Head of caudate nucleus (tissue), 42 donors: ENCODE measurements at regions not wholly inside any gene's neighbourhood (a gene's known extent, or its start where the extent isn't known, plus 50 kb on each side); places are given as distances from the start of the nearest gene placed in this dataset.

Experiments
- DNase-seq, 42 donors: peaks; one replicate each; pipeline versions ENCODE4 v3.0.0 to v3.0.0-alpha.2; 2020 to 2021; ENCODE audit warnings: mixed read lengths in 7 of 42
- intact Hi-C: fragments of 100-400 bp; cut with DNase I; formaldehyde crosslinking; loops from one replicate; pipeline ENCODE4 v1.15.0; 2022

GRCh38 chr5:158393457-158393856 lies 534.5 kb upstream of the CLINT1 start:
- intact Hi-C loops, result no loop called here
- no peak for DNase-seq

GRCh38 chr5:158392753-158393152 lies 533.8 kb upstream of the CLINT1 start:
- intact Hi-C loops, result no loop called here
- DNase-seq, result no peak

GRCh38 chr5:158390577-158390976 lies 531.6 kb upstream of the CLINT1 start:
- no peak for DNase-seq
- intact Hi-C loops, result no loop called here

GRCh38 chr5:158389786-158390185 lies 530.8 kb upstream of the CLINT1 start:
- intact Hi-C loops, result no loop called here
- no peak for DNase-seq

GRCh38 chr5:158388021-158388420 lies 529.1 kb upstream of the CLINT1 start:
- intact Hi-C loops, result no loop called here
- no peak for DNase-seq

GRCh38 chr5:158387499-158387898 lies 528.6 kb upstream of the CLINT1 start:
- no peak for DNase-seq
- intact Hi-C loops, result no loop called here

GRCh38 chr5:158385982-158386381 lies 527.0 kb upstream of the CLINT1 start:
- DNase-seq, result no peak
- intact Hi-C loops, result no loop called here

- intact Hi-C loops, result no loop called here
- no peak for DNase-seq
These were observed 525.9 kb upstream of the CLINT1 start for GRCh38 chr5:158384535-158385481.

- intact Hi-C loops, result no loop called here
- DNase-seq, result no peak
These were observed 524.5 kb upstream of the CLINT1 start for GRCh38 chr5:158383486-158383885.

- intact Hi-C loops, result no loop called here
- peak in 12 of 42 donors; percentile 7 to 62 (median 28) for DNase-seq
These were observed 523.5 kb upstream of the CLINT1 start for GRCh38 chr5:158382473-158382872.

GRCh38 chr5:158381614-158382160 lies 522.7 kb upstream of the CLINT1 start:
- no peak for DNase-seq
- intact Hi-C loops, result no loop called here

- intact Hi-C loops, result no loop called here
- peak in 4 of 42 donors; percentile 8 to 39 (median 12) for DNase-seq
These were observed 521.7 kb upstream of the CLINT1 start for GRCh38 chr5:158380661-158381060.

- no peak for DNase-seq
- intact Hi-C loops, result no loop called here
These were observed 520.0 kb upstream of the CLINT1 start for GRCh38 chr5:158378931-158379330.

- no peak for DNase-seq
- intact Hi-C loops, result no loop called here
These were observed 517.7 kb upstream of the CLINT1 start for GRCh38 chr5:158376679-158377078.

GRCh38 chr5:158375531-158375930 lies 516.6 kb upstream of the CLINT1 start:
- no peak for DNase-seq
- intact Hi-C loops, result no loop called here

- intact Hi-C loops, result no loop called here
- DNase-seq, result no peak
These were observed 514.9 kb upstream of the CLINT1 start for GRCh38 chr5:158373608-158374395.

- no peak for DNase-seq
- intact Hi-C loops, result no loop called here
These were observed 510.3 kb upstream of the CLINT1 start for GRCh38 chr5:158369241-158369640.

- no peak for DNase-seq
These were observed 509.7 kb upstream of the CLINT1 start for GRCh38 chr5:158368686-158369085.

GRCh38 chr5:158364367-158364766 lies 505.4 kb upstream of the CLINT1 start:
- intact Hi-C loops, result no loop called here
- DNase-seq, result no peak

More at GRCh38 chr5:158368686-158369085, 509.7 kb upstream of the CLINT1 start:
- intact Hi-C loops, result no loop called here

GRCh38 chr5:158354958-158355357 lies 496.0 kb upstream of the CLINT1 start:
- intact Hi-C loops, result no loop called here
- DNase-seq, result no peak
